TTC549 (cell line): ENCODE measurements at regions not wholly inside any gene's neighbourhood (a gene's known extent, or its start where the extent isn't known, plus 50 kb on each side); places are given as distances from the start of the nearest gene placed in this dataset.
"Not testable (repeated sequence)": the region's sequence is repeated elsewhere in the genome, so short reads cannot be mapped to it uniquely, and the experiment has no call there.

ENCODE experiments used
- FAIRE-seq: peaks from 2 replicates; lab custom pipeline; 2012; peaks lifted over from hg19 to GRCh38; lab: Jason Lieb, UNC

DNA sequence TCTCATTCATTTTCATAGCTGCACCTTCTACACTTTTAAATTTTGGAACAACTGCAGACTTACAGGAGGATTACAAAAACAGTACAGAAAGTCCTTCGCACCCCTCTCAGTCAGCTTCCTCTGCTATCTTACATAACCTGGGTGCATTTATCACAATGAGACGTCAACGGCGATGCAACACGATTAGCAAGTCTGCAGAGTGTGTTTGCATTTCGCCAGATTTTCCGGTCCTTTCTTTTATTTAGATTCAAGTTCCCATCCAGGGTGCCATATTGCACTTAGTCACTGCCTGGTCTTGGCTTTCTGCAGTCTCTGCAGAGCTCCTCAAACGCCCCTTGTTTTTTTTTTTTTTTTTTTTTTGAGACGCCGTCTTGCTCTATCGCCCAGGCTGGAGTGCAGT lies 85.9 kb downstream of the ASMT start:
- FAIRE-seq: no peak

DNA sequence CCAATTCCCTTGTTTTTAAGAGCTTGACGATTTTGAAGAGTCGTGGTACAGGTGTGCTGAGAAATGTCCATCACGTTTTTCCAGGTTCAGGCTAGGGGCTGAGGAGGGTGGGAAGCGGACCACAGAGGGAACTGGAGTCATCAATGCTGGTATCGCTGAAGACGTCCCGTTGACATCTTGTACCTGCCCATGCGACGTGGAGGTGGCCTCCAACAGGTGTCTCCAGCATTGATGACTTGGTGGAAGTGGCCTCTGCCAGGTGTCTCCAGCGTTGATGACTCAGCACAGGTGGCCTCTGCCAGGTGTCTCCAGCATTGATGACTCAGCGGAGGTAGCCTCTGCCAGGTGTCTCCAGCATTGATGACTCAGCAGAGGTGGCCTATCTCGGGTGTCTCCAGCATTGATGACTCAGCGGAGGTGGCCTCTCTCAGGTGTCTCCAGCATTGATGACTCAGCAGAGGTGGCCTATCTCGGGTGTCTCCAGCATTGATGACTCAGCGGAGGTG lies 86.6 kb downstream of the ASMT start:
- FAIRE-seq: not testable (repeated sequence)

DNA sequence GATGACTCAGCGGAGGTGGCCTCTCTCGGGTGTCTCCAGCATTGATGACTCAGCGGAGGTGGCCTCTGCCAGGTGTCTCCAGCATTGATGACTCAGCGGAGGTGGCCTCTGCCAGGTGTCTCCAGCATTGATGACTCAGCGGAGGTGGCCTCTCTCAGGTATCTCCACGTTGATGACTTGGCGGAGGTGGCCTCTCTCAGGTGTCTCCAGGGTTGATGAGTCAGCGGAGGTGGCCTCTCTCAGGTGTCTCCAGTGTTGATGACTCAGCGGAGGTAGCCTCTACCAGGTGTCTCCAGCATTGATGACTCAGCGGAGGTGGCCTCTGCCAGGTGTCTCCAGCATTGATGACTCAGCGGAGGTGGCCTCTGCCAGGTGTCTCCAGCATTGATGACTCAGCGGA lies 87.3 kb downstream of the ASMT start:
- not testable (repeated sequence) for FAIRE-seq

DNA sequence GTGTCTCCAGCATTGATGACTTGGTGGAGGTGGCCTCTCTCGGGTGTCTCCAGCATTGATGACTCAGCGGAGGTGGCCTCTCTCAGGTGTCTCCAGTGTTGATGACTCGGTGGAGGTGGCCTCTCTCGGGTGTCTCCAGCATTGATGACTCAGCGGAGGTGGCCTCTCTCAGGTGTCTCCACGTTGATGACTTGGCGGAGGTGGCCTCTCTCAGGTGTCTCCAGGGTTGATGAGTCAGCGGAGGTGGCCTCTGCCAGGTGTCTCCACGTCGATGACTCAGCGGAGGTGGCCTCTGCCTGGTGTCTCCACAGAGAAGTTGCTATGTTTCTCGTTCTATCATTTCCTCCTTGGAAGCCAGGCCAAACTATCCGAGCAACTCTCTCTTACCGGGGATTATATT lies 87.7 kb downstream of the ASMT start:
- not testable (repeated sequence) for FAIRE-seq

DNA sequence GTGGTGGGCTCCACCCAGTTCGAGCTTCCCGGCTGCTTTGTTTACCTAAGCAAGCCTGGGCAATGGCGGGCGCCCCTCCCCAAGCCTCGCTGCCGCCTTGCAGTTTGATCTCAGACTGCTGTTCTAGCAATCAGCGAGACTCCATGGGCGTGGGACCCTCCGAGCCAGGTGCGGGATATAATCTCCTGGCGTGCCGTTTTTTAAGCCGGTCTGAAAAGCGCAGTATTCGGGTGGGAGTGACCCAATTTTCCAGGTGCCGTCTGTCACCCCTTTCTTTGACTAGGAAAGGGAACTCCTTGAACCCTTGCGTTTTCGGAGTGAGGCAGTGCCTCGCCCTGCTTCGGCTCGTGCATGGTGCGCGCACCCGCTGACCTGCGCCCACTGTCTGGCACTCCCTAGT lies 94.4 kb downstream of the ASMT start:
- FAIRE-seq: not testable (repeated sequence)

DNA sequence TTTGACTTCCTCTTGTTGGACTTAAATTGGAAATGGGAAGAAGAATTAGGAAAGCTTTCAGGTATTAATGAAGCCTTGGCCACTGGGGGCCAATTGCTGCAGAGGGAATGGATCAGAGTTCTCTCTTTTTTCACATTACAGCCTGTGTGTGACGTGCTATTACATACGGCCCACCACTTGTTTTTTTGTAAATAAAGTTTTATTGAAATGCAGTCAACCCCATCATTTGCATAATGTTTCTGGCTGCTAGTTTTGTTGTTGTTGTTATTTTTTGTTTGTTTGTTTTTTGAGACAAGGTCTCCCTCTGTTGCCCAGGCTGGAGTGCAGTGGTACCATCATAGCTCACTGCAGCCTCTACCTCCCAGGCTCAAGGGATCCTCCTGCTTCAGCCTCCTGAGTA lies 98.4 kb downstream of the ASMT start:
- no peak for FAIRE-seq

DNA sequence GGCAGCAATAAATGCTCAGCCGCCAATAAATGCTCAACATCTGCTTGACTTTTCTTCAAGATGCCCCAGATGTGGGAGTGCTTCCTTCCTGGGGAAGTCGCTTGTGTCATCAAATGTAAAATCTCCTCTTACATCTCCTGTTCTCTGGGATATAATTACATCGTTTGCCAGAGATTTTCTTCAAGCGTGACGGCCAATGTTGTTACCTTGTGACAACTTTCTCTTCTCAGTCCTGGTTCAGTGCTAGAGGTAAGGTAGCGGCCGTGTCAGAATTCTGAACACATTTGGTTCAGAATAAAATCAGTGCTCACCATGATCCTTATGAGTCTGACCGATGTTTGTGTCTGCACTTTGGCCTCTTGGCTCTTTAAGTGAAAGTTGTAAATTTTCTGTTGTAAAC lies 102.5 kb downstream of the ASMT start:
- FAIRE-seq: no peak

DNA sequence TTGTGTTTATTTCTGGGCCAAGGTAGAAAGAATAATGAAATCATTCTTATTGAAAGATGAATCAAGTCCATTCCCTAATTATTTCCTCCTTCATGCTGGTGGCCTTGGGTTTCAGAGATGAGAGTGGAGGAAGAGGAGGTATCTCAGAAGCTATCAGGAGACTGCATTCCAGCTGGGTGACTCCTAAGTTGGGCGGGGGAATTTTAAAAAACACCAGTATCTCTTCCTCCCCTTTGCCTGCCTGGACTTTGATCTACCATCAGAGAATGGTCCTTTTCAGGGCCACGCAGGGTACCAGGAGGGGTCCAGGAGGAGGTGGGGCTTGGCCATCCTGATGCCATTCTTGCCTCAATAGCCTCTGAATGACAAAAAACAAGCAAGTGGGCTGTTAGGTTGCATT lies 104.4 kb downstream of the ASMT start:
- no peak for FAIRE-seq

DNA sequence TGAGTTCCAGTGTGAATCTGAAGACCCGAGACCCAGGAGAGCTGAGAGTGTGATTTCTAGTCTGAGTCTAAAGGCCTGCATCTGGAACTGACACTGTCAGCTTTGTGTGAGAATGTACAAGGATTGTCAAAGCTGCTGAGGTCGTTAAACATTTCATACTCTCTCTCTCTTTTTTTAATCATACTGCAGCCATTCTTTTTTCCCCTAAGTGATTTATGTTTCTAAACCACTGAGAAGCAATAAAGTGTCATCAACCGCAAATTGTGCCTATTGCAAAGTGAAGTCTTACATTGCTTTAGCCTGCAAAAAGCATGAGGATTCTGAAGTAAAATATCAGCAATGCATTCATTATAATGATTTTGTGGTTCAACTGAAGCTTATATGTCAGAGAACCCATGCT lies 106.0 kb downstream of the ASMT start:
- no peak for FAIRE-seq

DNA sequence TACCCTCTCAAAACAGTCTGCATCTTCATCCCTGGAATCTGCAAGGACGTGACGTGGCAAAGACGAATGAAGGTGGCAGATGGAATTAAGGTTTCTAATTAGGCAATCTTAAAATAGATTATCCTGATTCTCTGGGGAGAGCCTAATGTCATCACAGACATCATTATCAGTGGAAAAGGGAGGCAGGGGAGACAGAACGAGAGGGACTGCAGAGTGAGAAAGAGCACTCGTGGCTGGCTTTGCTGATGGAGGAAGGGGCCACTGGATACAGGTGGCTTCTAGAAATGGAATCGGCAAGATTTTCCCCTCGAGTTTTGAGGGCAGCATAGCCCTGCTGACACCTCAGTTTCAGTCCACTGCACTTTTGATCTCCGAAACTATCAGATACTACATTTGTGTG lies 110.6 kb downstream of the ASMT start:
- no peak for FAIRE-seq

DNA sequence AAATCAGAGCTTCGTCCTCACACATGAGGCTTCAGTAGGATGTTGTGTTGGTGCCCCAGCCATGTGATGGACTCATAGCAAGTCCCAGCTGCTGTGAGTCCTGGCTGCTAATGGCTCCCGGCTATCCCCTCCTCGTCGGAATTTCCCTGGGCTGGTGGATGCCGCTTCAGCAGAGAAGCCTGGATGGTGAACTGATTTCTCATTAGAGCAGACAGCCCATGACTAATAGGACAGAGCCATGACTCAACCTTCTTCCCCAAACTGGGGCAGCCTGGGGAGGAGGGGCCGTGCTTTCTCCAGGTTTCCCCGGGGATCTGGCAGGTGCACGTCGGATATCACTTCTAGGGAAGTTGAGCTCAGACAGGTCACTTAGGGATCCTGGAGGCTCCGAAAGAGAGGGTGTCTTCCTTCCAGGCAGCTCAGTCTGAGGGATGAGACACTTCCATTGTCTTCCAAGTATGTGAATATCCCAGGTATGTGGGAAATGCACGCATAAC lies 112.7 kb downstream of the ASMT start:
- no peak for FAIRE-seq

DNA sequence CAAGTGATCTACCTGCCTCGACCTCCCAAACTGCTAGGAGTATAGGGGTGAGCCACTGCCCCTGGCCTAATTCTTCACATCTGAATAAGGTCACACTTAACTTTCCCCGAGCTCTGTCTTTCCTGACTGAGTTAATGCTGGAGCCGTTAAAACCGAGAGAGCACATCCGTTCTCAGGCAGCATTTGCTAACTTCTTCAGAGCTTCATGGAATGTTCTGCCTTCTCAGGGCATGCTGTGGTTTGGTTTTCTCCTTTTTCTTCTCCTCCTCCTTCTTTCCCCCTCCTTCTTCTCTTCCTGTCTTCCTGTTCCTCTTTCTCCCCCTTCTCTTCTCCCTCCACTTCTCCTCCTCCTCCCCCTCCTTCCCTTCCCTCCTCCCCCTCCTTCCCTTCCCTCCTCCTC lies 119.9 kb downstream of the ASMT start:
- FAIRE-seq: no peak

DNA sequence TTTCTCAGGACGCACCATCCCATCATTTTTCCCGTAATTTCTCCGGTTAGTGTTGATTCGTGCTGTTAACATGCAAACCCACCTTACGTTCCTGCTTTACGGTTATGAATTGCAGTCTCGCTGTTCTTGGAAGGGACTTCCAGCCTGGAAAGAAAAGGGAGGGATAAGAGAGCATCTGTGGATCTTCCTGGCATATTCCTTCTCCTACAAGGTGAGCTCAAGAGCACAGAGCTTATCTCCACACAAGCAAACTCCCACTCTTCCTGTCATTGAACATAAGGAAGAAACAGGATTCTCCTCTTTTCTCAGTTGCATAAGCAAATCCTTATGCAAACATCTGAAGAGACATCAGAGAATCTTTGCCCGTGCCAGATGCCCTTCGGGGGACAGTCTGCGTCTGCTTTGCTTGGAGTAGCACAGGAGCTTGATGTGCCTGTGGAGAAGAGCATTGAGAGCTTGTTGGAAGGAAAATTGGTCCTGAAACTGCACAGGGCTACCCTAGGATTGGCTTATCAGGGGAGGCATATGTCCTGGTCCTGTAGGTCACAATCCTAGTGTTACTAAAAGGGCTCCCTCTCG lies 127.0 kb downstream of the ASMT start:
- no peak for FAIRE-seq

DNA sequence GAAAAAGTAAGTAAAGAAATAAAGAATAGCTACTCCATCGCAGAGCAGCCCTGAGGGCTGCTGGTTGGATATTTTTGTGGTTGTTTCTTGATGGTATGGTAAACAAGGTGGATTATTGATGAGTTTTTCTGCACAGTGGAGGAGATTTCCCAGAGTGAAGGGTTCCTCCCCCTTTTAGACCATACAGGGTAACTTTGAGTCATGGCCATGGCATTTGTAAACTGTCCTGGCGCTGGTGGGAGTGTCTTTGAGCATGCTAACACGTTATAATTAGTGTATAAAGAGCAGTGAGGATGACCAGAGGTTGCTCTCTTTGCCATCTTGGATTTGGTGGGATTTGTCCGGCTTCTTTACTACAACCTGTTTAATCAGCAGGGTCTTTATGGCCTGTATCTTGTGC lies 128.2 kb downstream of the ASMT start:
- FAIRE-seq: no peak

DNA sequence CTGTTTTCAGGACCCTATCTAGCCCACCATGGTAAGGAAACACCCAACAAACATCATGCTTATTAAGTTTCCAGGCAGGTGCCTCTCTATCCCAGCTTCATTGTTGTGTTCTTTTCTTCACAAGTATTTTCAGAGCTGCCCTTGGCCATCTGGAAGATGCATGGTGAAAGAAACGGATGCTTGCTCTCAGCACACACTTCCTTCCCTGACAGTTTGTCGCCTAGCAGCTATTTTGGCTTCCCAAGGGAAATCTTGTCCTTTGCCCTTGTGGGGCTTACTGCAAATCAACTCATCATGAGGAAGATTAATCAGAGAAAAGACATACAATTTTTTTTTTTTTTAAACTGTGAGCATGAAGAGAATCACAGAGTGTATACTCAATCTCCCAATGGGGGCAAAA lies 128.8 kb downstream of the ASMT start:
- FAIRE-seq: no peak

DNA sequence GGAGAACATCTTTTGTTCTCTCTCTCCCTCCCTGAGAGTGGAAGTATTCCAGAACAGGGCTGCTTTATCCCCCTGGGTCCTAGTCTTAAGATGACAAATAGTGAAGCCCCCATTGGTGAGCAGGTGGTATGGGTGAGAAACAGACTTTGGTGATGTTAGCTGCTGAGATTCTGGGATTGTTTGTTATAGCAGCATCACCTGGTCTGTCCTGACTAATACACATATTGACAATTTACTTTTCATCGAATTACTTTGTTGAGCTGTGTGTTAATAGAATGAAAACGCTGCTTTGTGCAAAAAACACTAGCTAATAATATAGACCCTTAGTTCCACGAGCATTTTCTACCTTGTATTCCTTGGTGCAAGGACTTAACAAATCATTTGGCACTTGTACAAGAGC lies 133.5 kb downstream of the ASMT start:
- FAIRE-seq: no peak

DNA sequence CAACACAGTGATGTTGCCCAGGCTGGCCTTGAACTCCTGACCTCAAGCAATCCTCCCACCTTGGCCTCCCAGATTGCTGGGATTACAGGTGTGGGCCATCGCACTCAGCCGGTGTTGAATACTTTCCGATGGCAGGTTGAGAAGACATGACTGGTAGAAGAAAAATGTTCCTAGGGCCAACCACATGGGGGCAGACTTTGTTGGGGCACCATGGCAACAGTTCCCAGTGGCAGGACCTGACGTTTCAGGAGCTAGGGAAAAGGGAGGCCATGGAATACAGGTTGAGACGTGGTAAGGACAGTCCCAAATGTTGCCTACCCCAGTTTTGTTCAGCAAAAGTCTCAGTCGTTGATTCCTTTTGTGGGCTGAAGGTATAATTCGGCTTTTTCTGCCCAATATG lies 134.6 kb downstream of the ASMT start:
- FAIRE-seq: no peak

DNA sequence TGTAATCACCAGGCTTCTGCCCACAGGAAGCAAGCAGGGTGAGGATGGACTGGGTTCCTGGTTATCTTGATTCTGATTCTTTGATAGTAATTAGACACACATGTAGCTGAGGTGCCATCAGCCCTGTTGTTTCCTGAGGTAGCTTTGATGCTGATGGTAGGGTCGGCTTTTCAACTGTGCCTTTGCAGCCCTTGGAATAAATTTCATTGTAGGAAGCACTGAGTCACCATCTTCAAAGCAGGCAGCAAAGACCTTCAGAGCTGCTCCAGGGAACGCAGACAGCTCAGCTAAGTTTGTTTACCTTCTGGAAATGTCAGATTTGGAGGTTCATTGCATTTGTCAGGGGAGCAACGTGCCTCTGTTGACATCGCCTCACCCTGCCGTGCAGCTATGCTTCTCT lies 135.4 kb downstream of the ASMT start:
- no peak for FAIRE-seq

DNA sequence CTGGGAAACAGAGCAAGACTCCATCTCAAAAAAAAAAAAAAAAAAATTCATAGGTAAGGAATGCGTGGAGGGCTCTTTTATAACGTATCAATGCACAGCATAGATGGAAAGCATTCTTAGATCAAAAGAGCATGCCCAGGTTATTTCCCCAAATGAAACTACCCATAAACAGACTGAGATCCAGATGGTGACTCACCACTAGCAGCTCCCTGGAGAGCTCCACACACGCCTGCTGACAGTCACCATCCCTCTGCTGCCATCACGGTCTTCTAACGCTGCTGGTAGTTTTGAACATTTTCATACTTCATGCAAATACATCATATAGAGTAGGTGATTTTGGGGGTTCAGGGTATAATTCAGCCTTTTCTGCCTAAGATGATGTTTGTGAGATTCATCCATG lies 136.9 kb downstream of the ASMT start:
- no peak for FAIRE-seq

DNA sequence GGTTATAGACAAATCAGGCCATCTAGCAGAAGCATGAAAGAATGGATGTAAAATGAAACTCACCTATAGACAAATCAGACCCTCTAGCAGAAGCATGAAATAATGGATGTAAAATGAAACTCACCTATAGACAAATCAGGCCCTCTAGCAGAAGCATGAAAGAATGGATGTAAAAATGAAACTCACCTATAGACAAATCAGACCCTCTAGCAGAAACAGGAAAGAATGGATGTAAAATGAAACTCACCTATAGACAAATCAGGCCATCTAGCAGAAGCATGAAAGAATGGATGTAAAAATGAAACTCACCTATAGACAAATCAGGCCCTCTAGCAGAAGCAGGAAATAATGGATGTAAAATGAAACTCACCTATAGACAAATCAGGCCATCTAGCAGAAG lies 137.9 kb downstream of the ASMT start:
- not testable (repeated sequence) for FAIRE-seq

DNA sequence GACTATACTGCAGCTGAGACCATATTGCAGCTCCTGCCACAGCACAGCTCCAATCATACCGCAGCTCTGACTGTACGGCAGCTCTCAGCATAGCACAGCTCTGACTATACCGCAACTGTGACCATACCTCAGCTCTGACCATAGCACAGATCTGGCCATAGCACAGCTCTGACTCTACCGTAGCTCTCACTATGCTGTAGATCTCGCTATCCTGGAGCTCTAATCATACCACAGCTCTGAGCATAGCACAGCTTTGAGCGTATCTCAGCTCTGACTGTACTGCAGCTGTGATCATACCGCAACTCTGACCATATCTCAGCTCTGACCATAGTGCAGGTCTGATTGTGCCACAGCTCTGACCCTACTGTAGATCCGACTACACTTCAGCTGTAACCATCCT lies 139.2 kb downstream of the ASMT start:
- FAIRE-seq: no peak

DNA sequence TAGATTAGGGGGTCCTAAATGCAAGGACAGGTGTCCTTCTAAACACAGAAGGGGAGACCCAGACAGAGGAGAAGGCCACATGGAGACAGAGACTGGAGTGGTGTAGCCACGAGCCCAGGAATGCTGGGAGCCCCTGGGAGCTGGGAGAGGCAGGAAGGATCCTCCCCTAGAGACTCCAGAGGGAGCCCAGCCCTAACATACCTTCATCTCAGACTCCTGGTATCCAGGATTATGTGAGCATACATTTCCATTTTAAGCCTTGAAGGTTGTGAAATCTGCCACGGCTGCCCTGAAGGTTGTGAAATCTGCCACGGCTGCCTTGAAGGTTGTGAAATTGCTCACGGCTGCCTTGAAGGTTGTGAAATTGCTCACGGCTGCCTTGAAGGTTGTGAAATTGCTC lies 148.4 kb downstream of the ASMT start:
- no peak for FAIRE-seq

DNA sequence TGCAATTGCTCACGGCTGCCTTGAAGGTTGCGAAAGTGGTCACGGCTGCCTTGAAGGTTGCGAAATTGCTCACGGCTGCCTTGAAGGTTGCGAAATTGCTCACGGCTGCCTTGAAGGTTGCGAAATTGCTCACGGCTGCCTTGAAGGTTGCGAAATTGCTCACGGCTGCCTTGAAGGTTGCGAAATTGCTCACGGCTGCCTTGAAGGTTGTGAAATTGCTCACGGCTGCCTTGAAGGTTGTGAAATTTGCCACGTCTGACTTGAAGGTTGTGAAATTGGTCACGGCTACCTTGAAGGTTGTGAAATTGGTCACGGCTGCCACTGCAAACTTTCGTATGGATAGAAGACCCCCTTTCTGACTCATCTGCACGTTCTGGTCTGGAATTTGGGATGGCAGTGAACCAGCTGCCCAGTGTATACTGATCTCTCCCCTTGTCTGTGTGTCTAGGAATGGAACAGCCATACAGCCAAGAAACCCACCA lies 150.1 kb downstream of the ASMT start:
- not testable (repeated sequence) for FAIRE-seq

DNA sequence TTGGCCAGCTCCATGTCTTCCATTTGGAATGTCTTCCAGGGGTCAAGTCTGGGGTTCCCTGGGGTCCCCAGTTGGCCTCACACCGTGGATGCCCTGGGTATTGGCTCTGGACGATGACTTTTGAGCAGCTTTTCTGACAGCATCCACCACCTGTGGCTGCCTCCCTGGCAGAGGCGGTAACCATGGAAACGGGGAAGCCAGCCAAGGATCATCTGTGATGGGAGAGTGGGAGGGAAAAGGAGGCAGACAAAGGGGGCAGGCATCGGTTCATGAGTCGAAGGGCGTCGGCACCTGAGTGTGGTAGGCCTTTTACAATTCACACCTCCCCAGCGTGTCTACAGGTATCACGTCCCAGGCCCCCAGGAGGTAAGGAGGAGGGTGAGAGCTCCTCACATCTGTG lies 152.2 kb downstream of the ASMT start:
- no peak for FAIRE-seq

DNA sequence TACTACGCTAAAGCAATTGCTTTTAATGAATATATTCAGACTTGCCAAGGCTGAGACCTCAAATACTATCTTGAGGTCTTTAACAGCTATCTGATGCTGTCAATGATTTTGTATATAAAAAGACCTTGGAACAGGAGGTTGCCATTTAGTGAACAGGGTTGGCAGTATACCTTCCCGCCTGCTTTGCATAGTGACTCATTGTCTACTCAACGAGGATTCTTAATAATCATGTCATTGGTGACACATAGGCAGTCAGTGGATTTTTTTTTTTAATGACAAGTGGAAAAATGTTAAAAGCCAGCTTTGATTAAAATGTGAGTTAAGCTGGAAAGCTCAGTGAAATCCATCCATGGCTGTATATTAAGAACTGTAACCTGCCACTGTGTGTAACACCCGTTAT lies 164.0 kb downstream of the ASMT start:
- no peak for FAIRE-seq
